ENCODE measurements at regions not wholly inside any gene's neighbourhood (a gene's known extent, or its start where the extent isn't known, plus 50 kb on each side); places are given as distances from the start of the nearest gene placed in this dataset.

- TF ChIP-seq POLR2AphosphoS5 (IDR thresholded peaks at IDR 0.05; ENCODE audit: low read depth) (peak; percentile 50), JUNB (IDR thresholded peaks at IDR 0.05; ENCODE audit: unreplicated experiment) (no peak)
- H4K20me1 ChIP-seq (replicated peaks; ENCODE audit: insufficient read depth): no peaks in the 10 kb centered on the region
- H2AFZ ChIP-seq: no peak overlapping the region
- Mint-ChIP-seq H3K27ac (peak overlapping the region; percentile 100), H3K36me3 (ENCODE audit: low read depth) (peaks cover 3% of the 10 kb centered on the region), H3K9me3 (no peaks in the 10 kb centered on the region), H3K4me3 (peak overlapping the region; percentile 98), H3K4me1 (peaks cover 38% of the 10 kb centered on the region), H3K27me3 (ENCODE audit: insufficient read depth, low read depth, poor library complexity) (peaks cover 11% of the 10 kb centered on the region)
- H3K27ac ChIP-seq (ENCODE audit: low read depth): peak overlapping the region; percentile 99
- DNase-seq (ENCODE audit: low spot score) (peak; percentile 75), ATAC-seq (peak; percentile 43)
- peaks cover 11% of the 10 kb centered on the region for H3K79me2 ChIP-seq (replicated peaks; ENCODE audit: insufficient read depth)
- no peaks in the 10 kb centered on the region for H3K27me3 ChIP-seq (ENCODE audit: insufficient read depth)
- peaks cover 27% of the 10 kb centered on the region for H3K4me1 ChIP-seq (ENCODE audit: insufficient read depth)
- H3F3A ChIP-seq (replicated peaks; ENCODE audit: low read depth): no peaks in the 10 kb centered on the region
- no peaks in the 10 kb centered on the region for H3K9me2 ChIP-seq (ENCODE audit: insufficient read depth)
- no peaks in the 10 kb centered on the region for H3K36me3 ChIP-seq (ENCODE audit: insufficient read depth)
- peak overlapping the region; percentile 82 for H3K4me2 ChIP-seq
- H3K4me3 ChIP-seq: peak overlapping the region; percentile 55
Observed at GRCh38 chr1:244969355-244970235, 105.3 kb upstream of the HNRNPU start.

DNA sequence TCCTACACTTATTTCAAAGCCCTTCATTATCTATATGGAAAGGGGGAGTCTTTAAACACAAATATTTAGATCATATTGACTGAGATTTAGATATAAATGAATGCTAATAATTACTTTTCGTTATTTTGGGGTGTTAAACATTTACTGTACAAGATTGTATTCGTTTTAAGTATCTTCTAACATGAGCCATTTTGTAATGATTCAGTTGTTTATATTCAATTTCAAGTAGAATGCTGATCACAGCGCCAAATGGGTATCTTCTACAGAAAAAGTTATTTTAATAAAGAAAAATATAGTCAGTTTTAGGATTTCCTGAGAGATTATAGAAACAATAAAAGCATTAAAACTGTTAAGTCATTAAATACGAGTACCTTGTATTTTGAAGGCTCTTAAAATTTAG is 104.5 kb upstream of the HNRNPU start:
- peaks cover 44% of the 10 kb centered on the region for H3K4me1 Mint-ChIP-seq
- DNase-seq (ENCODE audit: low spot score): no peak
- peaks cover 30% of the 10 kb centered on the region for H3K4me1 ChIP-seq (ENCODE audit: insufficient read depth)
- peak overlapping the region; percentile 55 for H3K4me3 ChIP-seq
- H3K9me3 Mint-ChIP-seq: no peaks in the 10 kb centered on the region
- TF ChIP-seq REST (IDR thresholded peaks at IDR 0.05; ENCODE audit: unreplicated experiment): no peak
- no peak for TF ChIP-seq EZH2phosphoT487 (IDR thresholded peaks at IDR 0.05; ENCODE audit: unreplicated experiment)
- peak overlapping the region; percentile 82 for H3K4me2 ChIP-seq
- peak overlapping the region; percentile 99 for H3K27ac ChIP-seq (ENCODE audit: low read depth)
- no peaks in the 10 kb centered on the region for H3F3A ChIP-seq (replicated peaks; ENCODE audit: low read depth)
- H3K79me2 ChIP-seq (replicated peaks; ENCODE audit: insufficient read depth): peaks cover 11% of the 10 kb centered on the region
- peaks cover 3% of the 10 kb centered on the region for H3K36me3 Mint-ChIP-seq (ENCODE audit: low read depth)
- H4K20me1 ChIP-seq (replicated peaks; ENCODE audit: insufficient read depth): no peaks in the 10 kb centered on the region
- no peak overlapping the region for H2AFZ ChIP-seq
- H3K27ac Mint-ChIP-seq: peak overlapping the region; percentile 98
- peaks cover 11% of the 10 kb centered on the region for H3K27me3 Mint-ChIP-seq (ENCODE audit: insufficient read depth, low read depth, poor library complexity)
- no peaks in the 10 kb centered on the region for H3K27me3 ChIP-seq (ENCODE audit: insufficient read depth)
- no peak for ATAC-seq
- H3K4me3 Mint-ChIP-seq: peak overlapping the region; percentile 98
- H3K36me3 ChIP-seq (ENCODE audit: insufficient read depth): no peaks in the 10 kb centered on the region
- H3K9me2 ChIP-seq (ENCODE audit: insufficient read depth): no peaks in the 10 kb centered on the region

GRCh38 chr1:244968471-244968871 is 104.1 kb upstream of the HNRNPU start:
- Mint-ChIP-seq H3K4me1 (peaks cover 43% of the 10 kb centered on the region), H3K9me3 (no peaks in the 10 kb centered on the region), H3K27me3 (ENCODE audit: insufficient read depth, low read depth, poor library complexity) (peaks cover 11% of the 10 kb centered on the region), H3K36me3 (ENCODE audit: low read depth) (peaks cover 2% of the 10 kb centered on the region), H3K4me3 (peak overlapping the region; percentile 98), H3K27ac (peak overlapping the region; percentile 98)
- H3K4me3 ChIP-seq: peak overlapping the region; percentile 55; the same call in 1 of the 2 replicates
- no peak overlapping the region for H2AFZ ChIP-seq
- H3K9me2 ChIP-seq (ENCODE audit: insufficient read depth): no peaks in the 10 kb centered on the region
- H3K4me2 ChIP-seq: peak overlapping the region; percentile 82
- peaks cover 30% of the 10 kb centered on the region for H3K4me1 ChIP-seq (ENCODE audit: insufficient read depth)
- H3K27me3 ChIP-seq (ENCODE audit: insufficient read depth): no peaks in the 10 kb centered on the region
- H3K27ac ChIP-seq (ENCODE audit: low read depth): peak overlapping the region; percentile 99
- no peaks in the 10 kb centered on the region for H3K36me3 ChIP-seq (ENCODE audit: insufficient read depth)
- H4K20me1 ChIP-seq (replicated peaks; ENCODE audit: insufficient read depth): no peaks in the 10 kb centered on the region
- no peak for ATAC-seq
- peaks cover 8% of the 10 kb centered on the region for H3K79me2 ChIP-seq (replicated peaks; ENCODE audit: insufficient read depth)
- no peaks in the 10 kb centered on the region for H3F3A ChIP-seq (replicated peaks; ENCODE audit: low read depth)
- peak; percentile 35 for DNase-seq (ENCODE audit: low spot score)
- no peak for TF ChIP-seq EZH2 (IDR thresholded peaks at IDR 0.05; ENCODE audit: low read depth, unreplicated experiment)
- TF ChIP-seq, protein P1, sequence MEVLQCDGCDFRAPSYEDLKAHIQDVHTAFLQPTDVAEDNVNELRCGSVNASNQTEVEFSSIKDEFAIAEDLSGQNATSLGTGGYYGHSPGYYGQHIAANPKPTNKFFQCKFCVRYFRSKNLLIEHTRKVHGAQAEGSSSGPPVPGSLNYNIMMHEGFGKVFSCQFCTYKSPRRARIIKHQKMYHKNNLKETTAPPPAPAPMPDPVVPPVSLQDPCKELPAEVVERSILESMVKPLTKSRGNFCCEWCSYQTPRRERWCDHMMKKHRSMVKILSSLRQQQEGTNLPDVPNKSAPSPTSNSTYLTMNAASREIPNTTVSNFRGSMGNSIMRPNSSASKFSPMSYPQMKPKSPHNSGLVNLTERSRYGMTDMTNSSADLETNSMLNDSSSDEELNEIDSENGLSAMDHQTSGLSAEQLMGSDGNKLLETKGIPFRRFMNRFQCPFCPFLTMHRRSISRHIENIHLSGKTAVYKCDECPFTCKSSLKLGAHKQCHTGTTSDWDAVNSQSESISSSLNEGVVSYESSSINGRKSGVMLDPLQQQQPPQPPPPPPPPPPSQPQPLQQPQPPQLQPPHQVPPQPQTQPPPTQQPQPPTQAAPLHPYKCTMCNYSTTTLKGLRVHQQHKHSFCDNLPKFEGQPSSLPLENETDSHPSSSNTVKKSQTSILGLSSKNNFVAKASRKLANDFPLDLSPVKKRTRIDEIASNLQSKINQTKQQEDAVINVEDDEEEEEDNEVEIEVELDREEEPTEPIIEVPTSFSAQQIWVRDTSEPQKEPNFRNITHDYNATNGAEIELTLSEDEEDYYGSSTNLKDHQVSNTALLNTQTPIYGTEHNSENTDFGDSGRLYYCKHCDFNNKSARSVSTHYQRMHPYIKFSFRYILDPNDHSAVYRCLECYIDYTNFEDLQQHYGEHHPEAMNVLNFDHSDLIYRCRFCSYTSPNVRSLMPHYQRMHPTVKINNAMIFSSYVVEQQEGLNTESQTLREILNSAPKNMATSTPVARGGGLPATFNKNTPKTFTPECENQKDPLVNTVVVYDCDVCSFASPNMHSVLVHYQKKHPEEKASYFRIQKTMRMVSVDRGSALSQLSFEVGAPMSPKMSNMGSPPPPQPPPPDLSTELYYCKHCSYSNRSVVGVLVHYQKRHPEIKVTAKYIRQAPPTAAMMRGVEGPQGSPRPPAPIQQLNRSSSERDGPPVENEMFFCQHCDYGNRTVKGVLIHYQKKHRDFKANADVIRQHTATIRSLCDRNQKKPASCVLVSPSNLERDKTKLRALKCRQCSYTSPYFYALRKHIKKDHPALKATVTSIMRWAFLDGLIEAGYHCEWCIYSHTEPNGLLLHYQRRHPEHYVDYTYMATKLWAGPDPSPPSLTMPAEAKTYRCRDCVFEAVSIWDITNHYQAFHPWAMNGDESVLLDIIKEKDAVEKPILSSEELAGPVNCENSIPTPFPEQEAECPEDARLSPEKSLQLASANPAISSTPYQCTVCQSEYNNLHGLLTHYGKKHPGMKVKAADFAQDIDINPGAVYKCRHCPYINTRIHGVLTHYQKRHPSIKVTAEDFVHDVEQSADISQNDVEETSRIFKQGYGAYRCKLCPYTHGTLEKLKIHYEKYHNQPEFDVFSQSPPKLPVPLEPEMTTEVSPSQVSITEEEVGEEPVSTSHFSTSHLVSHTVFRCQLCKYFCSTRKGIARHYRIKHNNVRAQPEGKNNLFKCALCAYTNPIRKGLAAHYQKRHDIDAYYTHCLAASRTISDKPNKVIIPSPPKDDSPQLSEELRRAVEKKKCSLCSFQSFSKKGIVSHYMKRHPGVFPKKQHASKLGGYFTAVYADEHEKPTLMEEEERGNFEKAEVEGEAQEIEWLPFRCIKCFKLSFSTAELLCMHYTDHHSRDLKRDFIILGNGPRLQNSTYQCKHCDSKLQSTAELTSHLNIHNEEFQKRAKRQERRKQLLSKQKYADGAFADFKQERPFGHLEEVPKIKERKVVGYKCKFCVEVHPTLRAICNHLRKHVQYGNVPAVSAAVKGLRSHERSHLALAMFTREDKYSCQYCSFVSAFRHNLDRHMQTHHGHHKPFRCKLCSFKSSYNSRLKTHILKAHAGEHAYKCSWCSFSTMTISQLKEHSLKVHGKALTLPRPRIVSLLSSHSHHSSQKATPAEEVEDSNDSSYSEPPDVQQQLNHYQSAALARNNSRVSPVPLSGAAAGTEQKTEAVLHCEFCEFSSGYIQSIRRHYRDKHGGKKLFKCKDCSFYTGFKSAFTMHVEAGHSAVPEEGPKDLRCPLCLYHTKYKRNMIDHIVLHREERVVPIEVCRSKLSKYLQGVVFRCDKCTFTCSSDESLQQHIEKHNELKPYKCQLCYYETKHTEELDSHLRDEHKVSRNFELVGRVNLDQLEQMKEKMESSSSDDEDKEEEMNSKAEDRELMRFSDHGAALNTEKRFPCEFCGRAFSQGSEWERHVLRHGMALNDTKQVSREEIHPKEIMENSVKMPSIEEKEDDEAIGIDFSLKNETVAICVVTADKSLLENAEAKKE (CRISPR knock-in tag; IDR thresholded peaks at IDR 0.05): no peak
